GM23338 (cell line): ENCODE measurements at regions not wholly inside any gene's neighbourhood (a gene's known extent, or its start where the extent isn't known, plus 50 kb on each side); places are given as distances from the start of the nearest gene placed in this dataset.

Experiments
- ATAC-seq: fragments of 200-7000 bp; cut with Tn5 transposase; 3 replicates; pipeline ENCODE4 v1.9.1; 2020
- DNase-seq: peaks from one replicate; pipeline ENCODE4 v3.0.0-alpha.2; 2015; ENCODE audit warnings: low spot score
- H2AFZ ChIP-seq: fragments of 200-600 bp; sonication (generic); 2 replicates; pipeline ENCODE4 v1.8.0; 2016; ENCODE audit warnings: antibody characterized with exemption, mild to moderate bottlenecking, moderate library complexity
- H3F3A ChIP-seq: fragments of 200-600 bp; sonication (generic); replicated peaks from 2 replicates; pipeline ENCODE4 v1.8.0; 2017; ENCODE audit warnings: antibody characterized with exemption, mixed run types, low read depth
- H3K27ac ChIP-seq: fragments of 200-600 bp; sonication (generic); 2 replicates; pipeline ENCODE4 v1.6.1; 2016; ENCODE audit warnings: low read depth
- H3K27me3 ChIP-seq: fragments of 200-600 bp; sonication (generic); 2 replicates; pipeline ENCODE4 v1.8.0; 2016; ENCODE audit warnings: mild to moderate bottlenecking, mixed run types, moderate library complexity; ENCODE audit not compliant: insufficient read depth
- H3K36me3 ChIP-seq: fragments of 200-600 bp; sonication (generic); 2 replicates; pipeline ENCODE4 v1.8.0; 2016; ENCODE audit warnings: mild to moderate bottlenecking; ENCODE audit not compliant: insufficient read depth
- H3K4me1 ChIP-seq: fragments of 200-600 bp; sonication (generic); 2 replicates; pipeline ENCODE4 v1.8.0; 2016; ENCODE audit warnings: mild to moderate bottlenecking, moderate library complexity; ENCODE audit not compliant: insufficient read depth
- H3K4me2 ChIP-seq: fragments of 200-600 bp; sonication (generic); 2 replicates; pipeline ENCODE4 v1.7.1; 2017; ENCODE audit warnings: mixed run types
- H3K4me3 ChIP-seq: fragments of 200-600 bp; sonication (generic); 2 replicates; pipeline ENCODE4 v1.6.1; 2016; ENCODE audit warnings: mixed run types
- H3K79me2 ChIP-seq: fragments of 200-600 bp; sonication (generic); replicated peaks from 2 replicates; pipeline ENCODE4 v1.8.0; 2017; ENCODE audit warnings: mild to moderate bottlenecking; ENCODE audit not compliant: insufficient read depth
- H3K9me2 ChIP-seq: fragments of 200-600 bp; sonication (generic); 2 replicates; pipeline ENCODE4 v1.8.0; 2017; ENCODE audit not compliant: insufficient read depth
- H4K20me1 ChIP-seq: fragments of 200-600 bp; sonication (generic); replicated peaks from 2 replicates; pipeline ENCODE4 v1.8.0; 2017; ENCODE audit warnings: mild to moderate bottlenecking; ENCODE audit not compliant: insufficient read depth
- H3K27ac Mint-ChIP-seq: 2 replicates; pipeline ENCODE4 v1.8.0; 2020; ENCODE audit warnings: inconsistent platforms, mild to moderate bottlenecking, moderate library complexity, mixed read lengths
- H3K27me3 Mint-ChIP-seq: 3 replicates; pipeline ENCODE4 v1.8.0; 2022; ENCODE audit warnings: low read depth, mild to moderate bottlenecking, moderate library complexity, mixed read lengths, inconsistent platforms; ENCODE audit not compliant: insufficient read depth, poor library complexity
- H3K36me3 Mint-ChIP-seq: 3 replicates; pipeline ENCODE4 v1.8.0; 2021; ENCODE audit warnings: low read depth, mild to moderate bottlenecking, inconsistent platforms, moderate library complexity, mixed read lengths
- H3K4me1 Mint-ChIP-seq: 3 replicates; pipeline ENCODE4 v1.8.0; 2020; ENCODE audit warnings: mild to moderate bottlenecking, inconsistent platforms, mixed read lengths
- H3K4me3 Mint-ChIP-seq: 3 replicates; pipeline ENCODE4 v1.8.0; 2021; ENCODE audit warnings: moderate library complexity, mild to moderate bottlenecking, inconsistent platforms, mixed read lengths
- H3K9me3 Mint-ChIP-seq: 3 replicates; pipeline ENCODE4 v1.8.0; 2020; ENCODE audit warnings: moderate library complexity, mild to moderate bottlenecking, inconsistent platforms, mixed read lengths
- CREB1 ChIP-seq: fragments of 250-450 bp; sonication (Bioruptor Pico); IDR thresholded peaks from 2 replicates; pipeline ENCODE4 v1.5.0; 2020; ENCODE audit warnings: low read depth, mild to moderate bottlenecking, moderate library complexity
- EZH2 ChIP-seq: fragments of 200-600 bp; sonication (generic); IDR thresholded peaks from one replicate; pipeline ENCODE4 v1.8.0; 2017; ENCODE audit warnings: antibody characterized with exemption, mild to moderate bottlenecking, low read depth; ENCODE audit not compliant: unreplicated experiment
- EZH2phosphoT487 ChIP-seq: fragments of 200-600 bp; sonication (generic); IDR thresholded peaks from one replicate; pipeline ENCODE4 v1.8.1; 2018; ENCODE audit warnings: antibody characterized with exemption; ENCODE audit not compliant: unreplicated experiment
- JUNB ChIP-seq: IDR thresholded peaks from one replicate; pipeline ENCODE4 v1.6.1; 2016; ENCODE audit warnings: antibody characterized with exemption; ENCODE audit not compliant: unreplicated experiment
- NANOG ChIP-seq: IDR thresholded peaks from 2 replicates; pipeline ENCODE4 v1.6.1; 2016; ENCODE audit warnings: antibody characterized with exemption, borderline replicate concordance
- POLR2AphosphoS5 ChIP-seq: IDR thresholded peaks from 2 replicates; pipeline ENCODE4 v1.6.1; 2016; ENCODE audit warnings: antibody characterized with exemption, low read depth
- ZNF331 ChIP-seq: fragments of 250-450 bp; sonication (Bioruptor Pico); IDR thresholded peaks from 2 replicates; pipeline ENCODE4 v1.5.0; 2020; ENCODE audit warnings: low read depth, mild to moderate bottlenecking, moderate library complexity
- TF ChIP-seq, protein P1 (sequence below), 2 experiments: fragments of 200-600 bp in 1 of 2; sonication (generic) in 1 of 2; conservative IDR thresholded peaks; 2 replicates each; pipeline versions ENCODE4 v1.5.1 to v1.6.1; 2016 to 2017; ENCODE audit warnings: antibody characterized with exemption in 2 of 2, low read depth in 2 of 2, mild to moderate bottlenecking in 2 of 2, moderate library complexity in 1 of 2
- TF ChIP-seq, protein P2 (sequence below): fragments of 250-450 bp; sonication (Bioruptor Pico); IDR thresholded peaks from 2 replicates; pipeline ENCODE4 v1.5.0; 2020; ENCODE audit warnings: mild to moderate bottlenecking, moderate library complexity
- TF ChIP-seq, protein P3 (sequence below): IDR thresholded peaks from one replicate; pipeline ENCODE4 v1.6.1; 2018; ENCODE audit warnings: antibody characterized with exemption; ENCODE audit not compliant: unreplicated experiment

DNA sequence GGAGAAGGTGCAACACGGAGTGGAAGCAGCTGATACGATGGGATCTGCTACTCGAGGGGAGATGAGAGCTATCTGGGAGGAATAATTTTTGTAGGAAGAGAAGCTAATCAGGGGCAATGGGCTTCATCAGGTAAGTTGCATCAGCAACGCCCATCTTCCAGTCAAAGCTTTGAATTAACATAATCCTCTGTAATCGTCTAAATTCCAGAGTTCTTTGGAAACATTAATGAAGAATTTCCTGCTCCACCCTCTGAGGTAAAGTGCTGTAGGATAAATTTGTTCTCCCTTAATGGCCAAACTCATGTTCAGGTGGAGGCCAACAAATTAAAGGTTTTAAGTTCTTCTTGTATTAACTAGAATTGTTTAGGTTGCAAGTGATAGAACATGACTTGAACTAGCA, 94.0 kb upstream of the KAZN start:
- H3K4me3 ChIP-seq, result no peak overlapping the region
- Mint-ChIP-seq H3K4me3 (no peak overlapping the region), H3K27ac (no peak overlapping the region), H3K36me3 (no peaks in the 10 kb centered on the region), H3K27me3 (peaks cover 6% of the 10 kb centered on the region), H3K4me1 (peaks cover 6% of the 10 kb centered on the region; the same call in 2 of the 3 replicates), H3K9me3 (no peaks in the 10 kb centered on the region)
- H3K9me2 ChIP-seq, result peaks cover 5% of the 10 kb centered on the region
- ATAC-seq, result no peak
- H3K27me3 ChIP-seq, result peaks cover 3% of the 10 kb centered on the region; the same call in 1 of the 2 replicates
- 0 out of 2 replicates have a peak, but pooled peaks cover 7% of the 10 kb centered on the region for H3K4me1 ChIP-seq
- DNase-seq, result no peak
- no peaks in the 10 kb centered on the region for H3F3A ChIP-seq
- H3K36me3 ChIP-seq, result no peaks in the 10 kb centered on the region
- H3K27ac ChIP-seq, result no peak overlapping the region
- H2AFZ ChIP-seq, result peak overlapping the region; percentile 1; the same call in 1 of the 2 replicates
- TF ChIP-seq, protein P1, sequence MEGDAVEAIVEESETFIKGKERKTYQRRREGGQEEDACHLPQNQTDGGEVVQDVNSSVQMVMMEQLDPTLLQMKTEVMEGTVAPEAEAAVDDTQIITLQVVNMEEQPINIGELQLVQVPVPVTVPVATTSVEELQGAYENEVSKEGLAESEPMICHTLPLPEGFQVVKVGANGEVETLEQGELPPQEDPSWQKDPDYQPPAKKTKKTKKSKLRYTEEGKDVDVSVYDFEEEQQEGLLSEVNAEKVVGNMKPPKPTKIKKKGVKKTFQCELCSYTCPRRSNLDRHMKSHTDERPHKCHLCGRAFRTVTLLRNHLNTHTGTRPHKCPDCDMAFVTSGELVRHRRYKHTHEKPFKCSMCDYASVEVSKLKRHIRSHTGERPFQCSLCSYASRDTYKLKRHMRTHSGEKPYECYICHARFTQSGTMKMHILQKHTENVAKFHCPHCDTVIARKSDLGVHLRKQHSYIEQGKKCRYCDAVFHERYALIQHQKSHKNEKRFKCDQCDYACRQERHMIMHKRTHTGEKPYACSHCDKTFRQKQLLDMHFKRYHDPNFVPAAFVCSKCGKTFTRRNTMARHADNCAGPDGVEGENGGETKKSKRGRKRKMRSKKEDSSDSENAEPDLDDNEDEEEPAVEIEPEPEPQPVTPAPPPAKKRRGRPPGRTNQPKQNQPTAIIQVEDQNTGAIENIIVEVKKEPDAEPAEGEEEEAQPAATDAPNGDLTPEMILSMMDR (conservative IDR thresholded peaks at IDR 0.05; ENCODE audit: low read depth in 2 of 2), result no peak
- TF ChIP-seq POLR2AphosphoS5 (no peak), EZH2 (no peak), CREB1 (CRISPR knock-in tag) (no peak), JUNB (no peak), ZNF331 (CRISPR knock-in tag) (no peak), EZH2phosphoT487 (no peak)
- H4K20me1 ChIP-seq, result no peaks in the 10 kb centered on the region
- no peaks in the 10 kb centered on the region for H3K79me2 ChIP-seq
- no peak overlapping the region; the same call in 1 of the 2 replicates for H3K4me2 ChIP-seq

DNA sequence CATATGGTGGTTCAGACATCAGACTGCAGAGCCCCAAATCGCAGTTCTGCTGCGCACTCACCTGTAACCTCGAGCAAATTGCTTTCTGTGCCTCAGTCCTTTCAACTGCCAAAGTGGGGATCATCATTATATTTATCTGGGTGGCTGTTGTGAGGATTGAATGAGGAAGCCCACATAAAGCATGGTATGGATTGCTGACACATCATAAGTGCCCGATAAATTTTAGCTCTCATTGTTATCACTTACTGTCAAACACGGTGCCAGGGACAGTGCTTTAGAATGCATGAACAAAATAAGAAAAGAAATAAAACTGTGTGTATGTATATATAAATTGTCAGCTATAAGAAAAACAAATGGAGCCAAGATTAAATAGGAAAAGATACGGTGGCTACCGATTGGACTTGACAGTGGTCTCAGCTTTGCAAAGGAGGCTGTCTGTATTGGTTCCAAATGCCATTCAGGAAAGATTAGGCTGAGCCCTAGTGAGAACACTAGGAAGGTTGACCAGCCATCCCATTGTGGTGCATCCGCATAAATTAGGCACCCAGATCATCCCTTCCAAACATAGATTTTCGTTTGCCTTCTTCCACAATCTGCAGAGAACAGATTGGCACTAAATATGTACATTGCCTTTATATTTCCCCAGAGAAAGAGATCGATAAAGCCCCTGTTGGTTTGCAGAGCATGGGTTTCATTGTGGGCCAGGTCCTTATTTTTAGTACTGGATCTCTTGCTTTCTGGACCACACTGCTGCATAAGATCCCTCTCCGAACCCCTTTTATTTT, 91.8 kb upstream of the KAZN start:
- Histone ChIP-seq H3K36me3 (no peaks in the 10 kb centered on the region), H3K4me1 (0 out of 2 replicates have a peak, but pooled peaks cover 7% of the 10 kb centered on the region), H2AFZ (no peak overlapping the region), H3F3A (no peaks in the 10 kb centered on the region), H3K9me2 (peaks cover 5% of the 10 kb centered on the region), H3K27me3 (peaks cover 3% of the 10 kb centered on the region; the same call in 1 of the 2 replicates), H3K79me2 (no peaks in the 10 kb centered on the region), H3K27ac (no peak overlapping the region), H3K4me3 (no peak overlapping the region), H4K20me1 (no peaks in the 10 kb centered on the region), H3K4me2 (no peak overlapping the region)
- peaks cover 9% of the 10 kb centered on the region for H3K27me3 Mint-ChIP-seq
- ATAC-seq (peak; percentile 30; the same call in 1 of the 3 replicates), DNase-seq (no peak)
- H3K4me1 Mint-ChIP-seq, result peaks cover 11% of the 10 kb centered on the region
- H3K9me3 Mint-ChIP-seq, result no peaks in the 10 kb centered on the region
- H3K27ac Mint-ChIP-seq, result no peak overlapping the region
- H3K36me3 Mint-ChIP-seq, result no peaks in the 10 kb centered on the region
- no peak overlapping the region for H3K4me3 Mint-ChIP-seq
- TF ChIP-seq, protein P2, sequence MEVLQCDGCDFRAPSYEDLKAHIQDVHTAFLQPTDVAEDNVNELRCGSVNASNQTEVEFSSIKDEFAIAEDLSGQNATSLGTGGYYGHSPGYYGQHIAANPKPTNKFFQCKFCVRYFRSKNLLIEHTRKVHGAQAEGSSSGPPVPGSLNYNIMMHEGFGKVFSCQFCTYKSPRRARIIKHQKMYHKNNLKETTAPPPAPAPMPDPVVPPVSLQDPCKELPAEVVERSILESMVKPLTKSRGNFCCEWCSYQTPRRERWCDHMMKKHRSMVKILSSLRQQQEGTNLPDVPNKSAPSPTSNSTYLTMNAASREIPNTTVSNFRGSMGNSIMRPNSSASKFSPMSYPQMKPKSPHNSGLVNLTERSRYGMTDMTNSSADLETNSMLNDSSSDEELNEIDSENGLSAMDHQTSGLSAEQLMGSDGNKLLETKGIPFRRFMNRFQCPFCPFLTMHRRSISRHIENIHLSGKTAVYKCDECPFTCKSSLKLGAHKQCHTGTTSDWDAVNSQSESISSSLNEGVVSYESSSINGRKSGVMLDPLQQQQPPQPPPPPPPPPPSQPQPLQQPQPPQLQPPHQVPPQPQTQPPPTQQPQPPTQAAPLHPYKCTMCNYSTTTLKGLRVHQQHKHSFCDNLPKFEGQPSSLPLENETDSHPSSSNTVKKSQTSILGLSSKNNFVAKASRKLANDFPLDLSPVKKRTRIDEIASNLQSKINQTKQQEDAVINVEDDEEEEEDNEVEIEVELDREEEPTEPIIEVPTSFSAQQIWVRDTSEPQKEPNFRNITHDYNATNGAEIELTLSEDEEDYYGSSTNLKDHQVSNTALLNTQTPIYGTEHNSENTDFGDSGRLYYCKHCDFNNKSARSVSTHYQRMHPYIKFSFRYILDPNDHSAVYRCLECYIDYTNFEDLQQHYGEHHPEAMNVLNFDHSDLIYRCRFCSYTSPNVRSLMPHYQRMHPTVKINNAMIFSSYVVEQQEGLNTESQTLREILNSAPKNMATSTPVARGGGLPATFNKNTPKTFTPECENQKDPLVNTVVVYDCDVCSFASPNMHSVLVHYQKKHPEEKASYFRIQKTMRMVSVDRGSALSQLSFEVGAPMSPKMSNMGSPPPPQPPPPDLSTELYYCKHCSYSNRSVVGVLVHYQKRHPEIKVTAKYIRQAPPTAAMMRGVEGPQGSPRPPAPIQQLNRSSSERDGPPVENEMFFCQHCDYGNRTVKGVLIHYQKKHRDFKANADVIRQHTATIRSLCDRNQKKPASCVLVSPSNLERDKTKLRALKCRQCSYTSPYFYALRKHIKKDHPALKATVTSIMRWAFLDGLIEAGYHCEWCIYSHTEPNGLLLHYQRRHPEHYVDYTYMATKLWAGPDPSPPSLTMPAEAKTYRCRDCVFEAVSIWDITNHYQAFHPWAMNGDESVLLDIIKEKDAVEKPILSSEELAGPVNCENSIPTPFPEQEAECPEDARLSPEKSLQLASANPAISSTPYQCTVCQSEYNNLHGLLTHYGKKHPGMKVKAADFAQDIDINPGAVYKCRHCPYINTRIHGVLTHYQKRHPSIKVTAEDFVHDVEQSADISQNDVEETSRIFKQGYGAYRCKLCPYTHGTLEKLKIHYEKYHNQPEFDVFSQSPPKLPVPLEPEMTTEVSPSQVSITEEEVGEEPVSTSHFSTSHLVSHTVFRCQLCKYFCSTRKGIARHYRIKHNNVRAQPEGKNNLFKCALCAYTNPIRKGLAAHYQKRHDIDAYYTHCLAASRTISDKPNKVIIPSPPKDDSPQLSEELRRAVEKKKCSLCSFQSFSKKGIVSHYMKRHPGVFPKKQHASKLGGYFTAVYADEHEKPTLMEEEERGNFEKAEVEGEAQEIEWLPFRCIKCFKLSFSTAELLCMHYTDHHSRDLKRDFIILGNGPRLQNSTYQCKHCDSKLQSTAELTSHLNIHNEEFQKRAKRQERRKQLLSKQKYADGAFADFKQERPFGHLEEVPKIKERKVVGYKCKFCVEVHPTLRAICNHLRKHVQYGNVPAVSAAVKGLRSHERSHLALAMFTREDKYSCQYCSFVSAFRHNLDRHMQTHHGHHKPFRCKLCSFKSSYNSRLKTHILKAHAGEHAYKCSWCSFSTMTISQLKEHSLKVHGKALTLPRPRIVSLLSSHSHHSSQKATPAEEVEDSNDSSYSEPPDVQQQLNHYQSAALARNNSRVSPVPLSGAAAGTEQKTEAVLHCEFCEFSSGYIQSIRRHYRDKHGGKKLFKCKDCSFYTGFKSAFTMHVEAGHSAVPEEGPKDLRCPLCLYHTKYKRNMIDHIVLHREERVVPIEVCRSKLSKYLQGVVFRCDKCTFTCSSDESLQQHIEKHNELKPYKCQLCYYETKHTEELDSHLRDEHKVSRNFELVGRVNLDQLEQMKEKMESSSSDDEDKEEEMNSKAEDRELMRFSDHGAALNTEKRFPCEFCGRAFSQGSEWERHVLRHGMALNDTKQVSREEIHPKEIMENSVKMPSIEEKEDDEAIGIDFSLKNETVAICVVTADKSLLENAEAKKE, result no peak
- TF ChIP-seq EZH2phosphoT487 (no peak), NANOG (no peak)
- TF ChIP-seq, protein P3, sequence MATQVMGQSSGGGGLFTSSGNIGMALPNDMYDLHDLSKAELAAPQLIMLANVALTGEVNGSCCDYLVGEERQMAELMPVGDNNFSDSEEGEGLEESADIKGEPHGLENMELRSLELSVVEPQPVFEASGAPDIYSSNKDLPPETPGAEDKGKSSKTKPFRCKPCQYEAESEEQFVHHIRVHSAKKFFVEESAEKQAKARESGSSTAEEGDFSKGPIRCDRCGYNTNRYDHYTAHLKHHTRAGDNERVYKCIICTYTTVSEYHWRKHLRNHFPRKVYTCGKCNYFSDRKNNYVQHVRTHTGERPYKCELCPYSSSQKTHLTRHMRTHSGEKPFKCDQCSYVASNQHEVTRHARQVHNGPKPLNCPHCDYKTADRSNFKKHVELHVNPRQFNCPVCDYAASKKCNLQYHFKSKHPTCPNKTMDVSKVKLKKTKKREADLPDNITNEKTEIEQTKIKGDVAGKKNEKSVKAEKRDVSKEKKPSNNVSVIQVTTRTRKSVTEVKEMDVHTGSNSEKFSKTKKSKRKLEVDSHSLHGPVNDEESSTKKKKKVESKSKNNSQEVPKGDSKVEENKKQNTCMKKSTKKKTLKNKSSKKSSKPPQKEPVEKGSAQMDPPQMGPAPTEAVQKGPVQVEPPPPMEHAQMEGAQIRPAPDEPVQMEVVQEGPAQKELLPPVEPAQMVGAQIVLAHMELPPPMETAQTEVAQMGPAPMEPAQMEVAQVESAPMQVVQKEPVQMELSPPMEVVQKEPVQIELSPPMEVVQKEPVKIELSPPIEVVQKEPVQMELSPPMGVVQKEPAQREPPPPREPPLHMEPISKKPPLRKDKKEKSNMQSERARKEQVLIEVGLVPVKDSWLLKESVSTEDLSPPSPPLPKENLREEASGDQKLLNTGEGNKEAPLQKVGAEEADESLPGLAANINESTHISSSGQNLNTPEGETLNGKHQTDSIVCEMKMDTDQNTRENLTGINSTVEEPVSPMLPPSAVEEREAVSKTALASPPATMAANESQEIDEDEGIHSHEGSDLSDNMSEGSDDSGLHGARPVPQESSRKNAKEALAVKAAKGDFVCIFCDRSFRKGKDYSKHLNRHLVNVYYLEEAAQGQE, result no peak
